ENCODE measurements at regions not wholly inside any gene's neighbourhood (a gene's known extent, or its start where the extent isn't known, plus 50 kb on each side); places are given as distances from the start of the nearest gene placed in this dataset.

DNA sequence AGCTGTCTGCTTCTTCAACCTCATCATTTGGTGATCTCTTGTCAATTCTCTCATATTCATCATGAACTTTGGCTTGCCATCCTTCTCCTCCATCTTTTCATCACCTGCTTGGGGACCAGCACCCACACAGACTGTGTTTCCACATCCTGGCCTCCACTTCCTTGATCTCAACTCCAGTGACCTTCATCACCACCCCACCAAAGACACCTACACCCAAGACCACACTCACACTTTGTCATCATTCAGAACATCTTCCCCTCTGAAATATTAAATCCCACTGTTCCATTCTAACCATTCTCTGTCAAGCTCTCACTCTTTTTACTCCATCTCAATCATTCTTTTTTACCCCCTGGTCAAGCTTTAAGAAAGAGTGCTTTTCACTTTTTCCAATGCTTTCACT is 115.5 kb upstream of the VAV3 start:
- TF ChIP-seq, protein P1, sequence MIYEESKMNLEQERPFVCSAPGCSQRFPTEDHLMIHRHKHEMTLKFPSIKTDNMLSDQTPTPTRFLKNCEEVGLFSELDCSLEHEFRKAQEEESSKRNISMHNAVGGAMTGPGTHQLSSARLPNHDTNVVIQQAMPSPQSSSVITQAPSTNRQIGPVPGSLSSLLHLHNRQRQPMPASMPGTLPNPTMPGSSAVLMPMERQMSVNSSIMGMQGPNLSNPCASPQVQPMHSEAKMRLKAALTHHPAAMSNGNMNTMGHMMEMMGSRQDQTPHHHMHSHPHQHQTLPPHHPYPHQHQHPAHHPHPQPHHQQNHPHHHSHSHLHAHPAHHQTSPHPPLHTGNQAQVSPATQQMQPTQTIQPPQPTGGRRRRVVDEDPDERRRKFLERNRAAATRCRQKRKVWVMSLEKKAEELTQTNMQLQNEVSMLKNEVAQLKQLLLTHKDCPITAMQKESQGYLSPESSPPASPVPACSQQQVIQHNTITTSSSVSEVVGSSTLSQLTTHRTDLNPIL (CRISPR knock-in tag; IDR thresholded peaks at IDR 0.05; ENCODE audit: low read depth) = no peak
- no peak for TF ChIP-seq RARB (CRISPR knock-in tag; IDR thresholded peaks at IDR 0.05)
- TF ChIP-seq, protein P2, sequence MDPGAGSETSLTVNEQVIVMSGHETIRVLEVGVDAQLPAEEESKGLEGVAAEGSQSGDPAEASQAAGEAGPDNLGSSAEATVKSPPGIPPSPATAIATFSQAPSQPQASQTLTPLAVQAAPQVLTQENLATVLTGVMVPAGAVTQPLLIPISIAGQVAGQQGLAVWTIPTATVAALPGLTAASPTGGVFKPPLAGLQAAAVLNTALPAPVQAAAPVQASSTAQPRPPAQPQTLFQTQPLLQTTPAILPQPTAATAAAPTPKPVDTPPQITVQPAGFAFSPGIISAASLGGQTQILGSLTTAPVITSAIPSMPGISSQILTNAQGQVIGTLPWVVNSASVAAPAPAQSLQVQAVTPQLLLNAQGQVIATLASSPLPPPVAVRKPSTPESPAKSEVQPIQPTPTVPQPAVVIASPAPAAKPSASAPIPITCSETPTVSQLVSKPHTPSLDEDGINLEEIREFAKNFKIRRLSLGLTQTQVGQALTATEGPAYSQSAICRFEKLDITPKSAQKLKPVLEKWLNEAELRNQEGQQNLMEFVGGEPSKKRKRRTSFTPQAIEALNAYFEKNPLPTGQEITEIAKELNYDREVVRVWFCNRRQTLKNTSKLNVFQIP (CRISPR knock-in tag; IDR thresholded peaks at IDR 0.05; ENCODE audit: borderline replicate concordance, low read depth) = no peak
- TF ChIP-seq TCF4 (CRISPR knock-in tag; IDR thresholded peaks at IDR 0.05; ENCODE audit: borderline replicate concordance) = no peak

All from SK-N-SH treated with all-trans-retinoic acid at 6 μM for 48 hours (cell line).